ENCODE measurements at regions not wholly inside any gene's neighbourhood (a gene's known extent, or its start where the extent isn't known, plus 50 kb on each side); places are given as distances from the start of the nearest gene placed in this dataset.

DNA sequence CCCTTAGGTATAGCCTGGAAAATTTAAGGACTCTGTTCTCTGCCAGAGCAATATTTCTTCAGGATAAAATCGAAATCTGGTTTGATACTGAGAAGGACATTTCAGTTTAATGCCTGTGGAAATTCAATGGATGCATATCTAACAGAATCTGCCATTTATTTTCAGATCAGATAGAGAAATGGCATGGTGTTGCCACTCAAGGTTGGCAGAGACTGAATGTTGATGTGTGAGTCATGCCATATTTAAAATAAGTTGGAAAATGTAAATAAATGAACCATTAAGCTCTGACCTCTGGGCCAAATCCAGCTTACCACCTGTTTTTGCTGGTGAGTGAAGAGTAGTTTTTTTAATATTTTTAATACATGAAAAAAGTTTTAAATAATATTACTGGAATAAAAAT, 594.6 kb downstream of the DOK5 start:
- TF ChIP-seq, protein P1, sequence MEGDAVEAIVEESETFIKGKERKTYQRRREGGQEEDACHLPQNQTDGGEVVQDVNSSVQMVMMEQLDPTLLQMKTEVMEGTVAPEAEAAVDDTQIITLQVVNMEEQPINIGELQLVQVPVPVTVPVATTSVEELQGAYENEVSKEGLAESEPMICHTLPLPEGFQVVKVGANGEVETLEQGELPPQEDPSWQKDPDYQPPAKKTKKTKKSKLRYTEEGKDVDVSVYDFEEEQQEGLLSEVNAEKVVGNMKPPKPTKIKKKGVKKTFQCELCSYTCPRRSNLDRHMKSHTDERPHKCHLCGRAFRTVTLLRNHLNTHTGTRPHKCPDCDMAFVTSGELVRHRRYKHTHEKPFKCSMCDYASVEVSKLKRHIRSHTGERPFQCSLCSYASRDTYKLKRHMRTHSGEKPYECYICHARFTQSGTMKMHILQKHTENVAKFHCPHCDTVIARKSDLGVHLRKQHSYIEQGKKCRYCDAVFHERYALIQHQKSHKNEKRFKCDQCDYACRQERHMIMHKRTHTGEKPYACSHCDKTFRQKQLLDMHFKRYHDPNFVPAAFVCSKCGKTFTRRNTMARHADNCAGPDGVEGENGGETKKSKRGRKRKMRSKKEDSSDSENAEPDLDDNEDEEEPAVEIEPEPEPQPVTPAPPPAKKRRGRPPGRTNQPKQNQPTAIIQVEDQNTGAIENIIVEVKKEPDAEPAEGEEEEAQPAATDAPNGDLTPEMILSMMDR (IDR thresholded peaks at IDR 0.05): no peak
- TF ChIP-seq POLR2A (IDR thresholded peaks at IDR 0.05): no peak
